HEK293 (cell line): ENCODE measurements at regions not wholly inside any gene's neighbourhood (a gene's known extent, or its start where the extent isn't known, plus 50 kb on each side); places are given as distances from the start of the nearest gene placed in this dataset.

Source experiments
- CTCF ChIA-PET: fragments of 350-600 bp; formaldehyde crosslinking; extraction: SDS; loops from one replicate; lab custom pipeline; 2021; ENCODE audit warnings: antibody characterized with exemption; lab: Yijun Ruan, JAX
- POLR2A ChIA-PET: fragments of 300-600 bp; formaldehyde crosslinking; extraction: SDS; loops from one replicate; lab custom pipeline; 2020; ENCODE audit warnings: antibody characterized with exemption, inconsistent platforms; lab: Yijun Ruan, JAX
- H3K27ac ChIP-seq: fragments of 200-500 bp; sonication (Bioruptor generic); 2 replicates; pipeline ENCODE4 v1.5.1; 2014; ENCODE audit warnings: low read depth, low read length, control low read depth, inconsistent platforms; ENCODE audit errors: extremely low read depth
- H3K36me3 ChIP-seq, 2 experiments: fragments of 200-500 bp in 1 of 2; sonication (Bioruptor generic) in 1 of 2; 1 replicate in 1 of 2; 2 replicates in 1 of 2; pipeline ENCODE4 v1.5.1; 2014 to 2017; ENCODE audit warnings: inconsistent platforms in 2 of 2, low read length in 2 of 2; ENCODE audit not compliant: control insufficient read depth in 2 of 2, insufficient read depth in 1 of 2
- H3K4me1 ChIP-seq: fragments of 200-500 bp; sonication (Bioruptor generic); 2 replicates; pipeline ENCODE4 v1.5.1; 2014; ENCODE audit warnings: mild to moderate bottlenecking, low read length, inconsistent platforms; ENCODE audit not compliant: control insufficient read depth, insufficient read depth
- H3K4me3 ChIP-seq: 2 replicates; pipeline ENCODE4 v1.5.1; 2011; ENCODE audit warnings: low read depth, mild to moderate bottlenecking, control low read depth, low read length, moderate library complexity
- H3K9me3 ChIP-seq: fragments of 200-500 bp; sonication (Bioruptor generic); 2 replicates; pipeline ENCODE4 v1.5.1; 2014; ENCODE audit warnings: low read depth, low read length, inconsistent platforms; ENCODE audit not compliant: control insufficient read depth, insufficient read depth
- SETDB1 ChIP-seq: IDR thresholded peaks from one replicate; pipeline ENCODE4 v1.6.1; 2017; ENCODE audit warnings: mild to moderate bottlenecking, low read length, moderate library complexity, mixed read lengths; ENCODE audit not compliant: insufficient read length
- ZFP69B ChIP-seq: fragments of 450-650 bp; formaldehyde crosslinking; IDR thresholded peaks from 2 replicates; pipeline ENCODE4 v1.5.1; 2016; ENCODE audit warnings: missing biosample characterization, missing genetic modification characterization
- ZNF138 ChIP-seq: fragments of 450-650 bp; formaldehyde crosslinking; IDR thresholded peaks from 2 replicates; pipeline ENCODE4 v1.5.1; 2016; ENCODE audit warnings: missing biosample characterization, missing genetic modification characterization, borderline replicate concordance
- ZNF169 ChIP-seq: fragments of 450-650 bp; formaldehyde crosslinking; IDR thresholded peaks from 2 replicates; pipeline ENCODE4 v1.5.1; 2016; ENCODE audit warnings: missing biosample characterization, missing genetic modification characterization
- ZNF214 ChIP-seq: fragments of 450-650 bp; formaldehyde crosslinking; IDR thresholded peaks from 2 replicates; pipeline ENCODE4 v1.5.1; 2017; ENCODE audit warnings: missing biosample characterization, mild to moderate bottlenecking, missing genetic modification characterization, borderline replicate concordance
- ZNF391 ChIP-seq: fragments of 450-650 bp; formaldehyde crosslinking; IDR thresholded peaks from 2 replicates; pipeline ENCODE4 v1.5.1; 2016; ENCODE audit warnings: low read depth, missing biosample characterization, missing genetic modification characterization, borderline replicate concordance
- ZNF394 ChIP-seq: fragments of 450-650 bp; formaldehyde crosslinking; IDR thresholded peaks from 2 replicates; pipeline ENCODE4 v1.5.1; 2016; ENCODE audit warnings: missing biosample characterization, missing genetic modification characterization, mild to moderate bottlenecking, moderate library complexity, borderline replicate concordance
- ZNF404 ChIP-seq: fragments of 450-650 bp; formaldehyde crosslinking; IDR thresholded peaks from 2 replicates; pipeline ENCODE4 v1.5.1; 2017; ENCODE audit warnings: missing biosample characterization, missing genetic modification characterization
- ZNF529 ChIP-seq: fragments of 450-650 bp; formaldehyde crosslinking; IDR thresholded peaks from 2 replicates; pipeline ENCODE4 v1.5.1; 2017; ENCODE audit warnings: missing genetic modification characterization, missing biosample characterization; ENCODE audit not compliant: insufficient replicate concordance
- ZNF600 ChIP-seq: fragments of 450-650 bp; formaldehyde crosslinking; IDR thresholded peaks from 2 replicates; pipeline ENCODE4 v1.5.1; 2016; ENCODE audit warnings: missing biosample characterization, missing genetic modification characterization
- ZNF660 ChIP-seq: fragments of 450-650 bp; IDR thresholded peaks from 2 replicates; pipeline ENCODE4 v1.5.1; 2018; ENCODE audit warnings: missing biosample characterization, mild to moderate bottlenecking, missing genetic modification characterization
- ZNF677 ChIP-seq: fragments of 450-650 bp; IDR thresholded peaks from 2 replicates; pipeline ENCODE4 v1.5.0; 2018; ENCODE audit warnings: missing biosample characterization, mild to moderate bottlenecking, missing genetic modification characterization, moderate library complexity
- TF ChIP-seq, protein P1 (sequence below): fragments of 450-650 bp; formaldehyde crosslinking; IDR thresholded peaks from 2 replicates; pipeline ENCODE4 v1.5.1; 2017; ENCODE audit warnings: missing biosample characterization, missing genetic modification characterization
- TF ChIP-seq, protein P2 (sequence below): fragments of 450-650 bp; formaldehyde crosslinking; IDR thresholded peaks from 2 replicates; pipeline ENCODE4 v1.5.1; 2017; ENCODE audit warnings: missing biosample characterization, missing genetic modification characterization
- TF ChIP-seq, protein P3 (sequence below): fragments of 450-650 bp; formaldehyde crosslinking; IDR thresholded peaks from 2 replicates; pipeline ENCODE4 v1.5.1; 2016; ENCODE audit warnings: missing biosample characterization, missing genetic modification characterization
- TF ChIP-seq, protein P4 (sequence below): fragments of 450-650 bp; formaldehyde crosslinking; IDR thresholded peaks from 2 replicates; pipeline ENCODE4 v1.5.1; 2016; ENCODE audit warnings: missing biosample characterization, missing genetic modification characterization, low read depth

DNA sequence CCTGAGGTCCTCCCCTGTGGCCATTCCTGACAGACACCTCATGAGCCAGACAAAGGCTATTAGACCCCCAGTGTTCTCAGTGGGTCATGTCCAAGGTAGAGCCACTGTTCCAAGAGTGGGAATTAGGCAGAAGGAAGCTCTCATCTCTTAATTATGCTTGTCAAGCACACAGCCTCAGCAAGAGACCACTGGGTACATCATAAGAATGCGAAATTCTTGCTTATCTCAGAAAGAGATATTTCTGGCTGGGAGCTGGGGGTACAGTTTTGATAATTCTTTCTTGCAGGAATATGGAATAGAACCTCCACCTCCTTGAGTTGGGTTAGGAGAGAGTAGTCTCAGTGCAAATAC, 1280.0 kb upstream of the CNTN5 start:
- Histone ChIP-seq H3K4me3 (no peak overlapping the region), H3K36me3 (no peaks in the 10 kb centered on the region), H3K4me1 (no peaks in the 10 kb centered on the region), H3K9me3 (no peaks in the 10 kb centered on the region), H3K27ac (no peak overlapping the region)
- ChIA-PET POLR2A (no interaction called here), CTCF (no interaction called here)
- TF ChIP-seq, protein P1, sequence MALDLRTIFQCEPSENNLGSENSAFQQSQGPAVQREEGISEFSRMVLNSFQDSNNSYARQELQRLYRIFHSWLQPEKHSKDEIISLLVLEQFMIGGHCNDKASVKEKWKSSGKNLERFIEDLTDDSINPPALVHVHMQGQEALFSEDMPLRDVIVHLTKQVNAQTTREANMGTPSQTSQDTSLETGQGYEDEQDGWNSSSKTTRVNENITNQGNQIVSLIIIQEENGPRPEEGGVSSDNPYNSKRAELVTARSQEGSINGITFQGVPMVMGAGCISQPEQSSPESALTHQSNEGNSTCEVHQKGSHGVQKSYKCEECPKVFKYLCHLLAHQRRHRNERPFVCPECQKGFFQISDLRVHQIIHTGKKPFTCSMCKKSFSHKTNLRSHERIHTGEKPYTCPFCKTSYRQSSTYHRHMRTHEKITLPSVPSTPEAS (tag by site-specific recombination), result no peak
- no peak for TF ChIP-seq ZNF214 (tag by site-specific recombination)
- no peak for TF ChIP-seq ZFP69B (tag by site-specific recombination)
- no peak for TF ChIP-seq ZNF391 (tag by site-specific recombination)
- TF ChIP-seq ZNF600, result no peak
- no peak for TF ChIP-seq ZNF677 (tag by site-specific recombination)
- no peak for TF ChIP-seq ZNF404 (tag by site-specific recombination)
- TF ChIP-seq, protein P2, sequence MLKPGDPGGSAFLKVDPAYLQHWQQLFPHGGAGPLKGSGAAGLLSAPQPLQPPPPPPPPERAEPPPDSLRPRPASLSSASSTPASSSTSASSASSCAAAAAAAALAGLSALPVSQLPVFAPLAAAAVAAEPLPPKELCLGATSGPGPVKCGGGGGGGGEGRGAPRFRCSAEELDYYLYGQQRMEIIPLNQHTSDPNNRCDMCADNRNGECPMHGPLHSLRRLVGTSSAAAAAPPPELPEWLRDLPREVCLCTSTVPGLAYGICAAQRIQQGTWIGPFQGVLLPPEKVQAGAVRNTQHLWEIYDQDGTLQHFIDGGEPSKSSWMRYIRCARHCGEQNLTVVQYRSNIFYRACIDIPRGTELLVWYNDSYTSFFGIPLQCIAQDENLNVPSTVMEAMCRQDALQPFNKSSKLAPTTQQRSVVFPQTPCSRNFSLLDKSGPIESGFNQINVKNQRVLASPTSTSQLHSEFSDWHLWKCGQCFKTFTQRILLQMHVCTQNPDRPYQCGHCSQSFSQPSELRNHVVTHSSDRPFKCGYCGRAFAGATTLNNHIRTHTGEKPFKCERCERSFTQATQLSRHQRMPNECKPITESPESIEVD, result no peak
- TF ChIP-seq, protein P3, sequence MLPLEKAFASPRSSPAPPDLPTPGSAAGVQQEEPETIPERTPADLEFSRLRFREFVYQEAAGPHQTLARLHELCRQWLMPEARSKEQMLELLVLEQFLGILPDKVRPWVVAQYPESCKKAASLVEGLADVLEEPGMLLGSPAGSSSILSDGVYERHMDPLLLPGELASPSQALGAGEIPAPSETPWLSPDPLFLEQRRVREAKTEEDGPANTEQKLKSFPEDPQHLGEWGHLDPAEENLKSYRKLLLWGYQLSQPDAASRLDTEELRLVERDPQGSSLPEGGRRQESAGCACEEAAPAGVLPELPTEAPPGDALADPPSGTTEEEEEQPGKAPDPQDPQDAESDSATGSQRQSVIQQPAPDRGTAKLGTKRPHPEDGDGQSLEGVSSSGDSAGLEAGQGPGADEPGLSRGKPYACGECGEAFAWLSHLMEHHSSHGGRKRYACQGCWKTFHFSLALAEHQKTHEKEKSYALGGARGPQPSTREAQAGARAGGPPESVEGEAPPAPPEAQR (tag by site-specific recombination), result no peak
- TF ChIP-seq ZNF169 (tag by site-specific recombination), result no peak

DNA sequence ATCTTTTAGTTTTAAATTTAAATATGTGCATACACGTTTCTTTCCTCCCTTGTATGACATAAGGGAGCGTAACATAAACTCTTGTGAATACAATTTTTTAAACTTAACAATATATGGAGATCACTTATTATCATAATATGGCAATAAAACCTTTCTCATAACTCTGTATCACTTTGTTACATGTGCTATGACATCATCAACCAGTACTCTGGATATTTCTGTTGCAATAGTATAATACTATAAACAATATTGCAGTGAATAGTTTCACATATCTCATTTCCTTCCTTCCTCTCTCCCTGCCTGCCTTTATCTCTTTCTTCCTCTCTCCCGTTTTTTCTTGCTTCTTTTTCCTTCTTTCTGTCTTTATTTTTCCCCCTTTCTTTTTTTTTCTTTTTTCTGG, 1278.0 kb upstream of the CNTN5 start:
- ChIA-PET POLR2A (no interaction called here), CTCF (no interaction called here)
- Histone ChIP-seq H3K36me3 (no peaks in the 10 kb centered on the region), H3K4me3 (no peak overlapping the region)
- TF ChIP-seq, protein P4, sequence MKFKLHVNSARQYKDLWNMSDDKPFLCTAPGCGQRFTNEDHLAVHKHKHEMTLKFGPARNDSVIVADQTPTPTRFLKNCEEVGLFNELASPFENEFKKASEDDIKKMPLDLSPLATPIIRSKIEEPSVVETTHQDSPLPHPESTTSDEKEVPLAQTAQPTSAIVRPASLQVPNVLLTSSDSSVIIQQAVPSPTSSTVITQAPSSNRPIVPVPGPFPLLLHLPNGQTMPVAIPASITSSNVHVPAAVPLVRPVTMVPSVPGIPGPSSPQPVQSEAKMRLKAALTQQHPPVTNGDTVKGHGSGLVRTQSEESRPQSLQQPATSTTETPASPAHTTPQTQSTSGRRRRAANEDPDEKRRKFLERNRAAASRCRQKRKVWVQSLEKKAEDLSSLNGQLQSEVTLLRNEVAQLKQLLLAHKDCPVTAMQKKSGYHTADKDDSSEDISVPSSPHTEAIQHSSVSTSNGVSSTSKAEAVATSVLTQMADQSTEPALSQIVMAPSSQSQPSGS (tag by site-specific recombination), result 0 out of 2 replicates have a peak, but pooled peaks have one; percentile 19
- TF ChIP-seq ZNF394 (tag by site-specific recombination) (no peak), SETDB1 (no peak), ZNF138 (no peak), ZNF529 (tag by site-specific recombination) (no peak)
- TF ChIP-seq, all 188 proteins: peak for 1
- Histone ChIP-seq H3K4me1 (no peaks in the 10 kb centered on the region), H3K27ac (no peak overlapping the region), H3K9me3 (no peaks in the 10 kb centered on the region)

DNA sequence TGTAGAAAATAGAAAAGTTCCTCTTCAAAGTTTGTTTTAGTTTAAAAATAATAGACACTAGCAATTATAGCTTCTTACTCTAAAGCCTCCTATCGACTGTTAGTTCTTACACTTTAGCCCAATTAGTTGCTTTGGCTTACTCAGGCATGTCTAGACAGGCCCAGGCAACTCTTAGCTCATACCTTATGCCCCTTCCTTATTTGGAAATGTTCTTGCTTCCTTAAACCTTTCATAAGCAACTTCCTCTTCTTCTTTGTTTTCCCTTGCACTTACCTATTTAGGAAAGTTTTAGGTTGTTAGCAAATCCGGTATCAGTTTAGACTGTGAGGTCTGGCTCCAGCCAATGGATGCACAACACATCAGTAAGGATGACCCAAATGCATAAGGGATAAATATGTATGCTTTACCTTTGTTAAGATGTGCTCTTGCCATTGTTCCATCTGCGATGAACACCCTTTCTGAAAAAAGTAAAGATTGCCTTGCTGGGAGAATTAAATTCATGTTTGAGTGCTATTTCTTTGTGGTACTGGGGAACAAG, 1277.5 kb upstream of the CNTN5 start:
- ChIA-PET POLR2A (no interaction called here), CTCF (no interaction called here)
- TF ChIP-seq ZNF660 (no peak), SETDB1 (peak; percentile 92)
- Histone ChIP-seq H3K27ac (no peak overlapping the region), H3K36me3 (no peaks in the 10 kb centered on the region), H3K4me1 (no peaks in the 10 kb centered on the region), H3K4me3 (no peak overlapping the region), H3K9me3 (no peaks in the 10 kb centered on the region)
